ENCODE measurements at regions not wholly inside any gene's neighbourhood (a gene's known extent, or its start where the extent isn't known, plus 50 kb on each side); places are given as distances from the start of the nearest gene placed in this dataset.

- DNase-seq (ENCODE audit: low spot score) (no peak), ATAC-seq (no peak)
- Mint-ChIP-seq H3K4me3 (no peak overlapping the region), H3K27me3 (ENCODE audit: low read depth) (no peaks in the 10 kb centered on the region), H3K9me3 (0 out of 2 replicates have a peak, but pooled peaks cover 4% of the 10 kb centered on the region), H3K4me1 (no peaks in the 10 kb centered on the region), H3K36me3 (no peaks in the 10 kb centered on the region), H3K27ac (no peak overlapping the region)
- TF ChIP-seq NFYB (CRISPR knock-in tag; conservative IDR thresholded peaks at IDR 0.05; ENCODE audit: low read depth) = no peak
- no peak for TF ChIP-seq ZNF121 (CRISPR knock-in tag; IDR thresholded peaks at IDR 0.05)
- no peak for TF ChIP-seq EMX1 (CRISPR knock-in tag; IDR thresholded peaks at IDR 0.05)
- TF ChIP-seq IRF1 (CRISPR knock-in tag; IDR thresholded peaks at IDR 0.05) = no peak
- no peak for TF ChIP-seq TEAD4 (CRISPR knock-in tag; IDR thresholded peaks at IDR 0.05)
- CTCF ChIA-PET = no interaction called here
- POLR2A ChIA-PET = no interaction called here
These were observed 146.1 kb downstream of the MEX3B start for GRCh38 chr15:81899730-81900129.

- no peak overlapping the region for H3K4me3 Mint-ChIP-seq
- no peaks in the 10 kb centered on the region for H3K36me3 Mint-ChIP-seq
- no peaks in the 10 kb centered on the region for H3K27me3 Mint-ChIP-seq (ENCODE audit: low read depth)
- TF ChIP-seq CDX4 (CRISPR knock-in tag; IDR thresholded peaks at IDR 0.05; ENCODE audit: borderline replicate concordance) = no peak
- ChIA-PET POLR2A (interaction anchor here (0.7 kb wide), 1 partner anchor 15 kb away, joined by 6 read pairs; no protein-coding TSS in a partner anchor), CTCF (no interaction called here)
- no peak for DNase-seq (ENCODE audit: low spot score)
- H3K27ac Mint-ChIP-seq = no peak overlapping the region
- 0 out of 2 replicates have a peak, but pooled peaks cover 4% of the 10 kb centered on the region for H3K9me3 Mint-ChIP-seq
- 0 out of 2 replicates have a peak, but pooled peaks cover under 1% of the 10 kb centered on the region for H3K4me1 Mint-ChIP-seq
- no peak for ATAC-seq
These were observed 146.8 kb downstream of the MEX3B start for GRCh38 chr15:81899024-81899423.

- no peak overlapping the region for H3K4me3 Mint-ChIP-seq
- no peaks in the 10 kb centered on the region for H3K36me3 Mint-ChIP-seq
- H3K27ac Mint-ChIP-seq = no peak overlapping the region
- ATAC-seq = no peak
- no peak for DNase-seq (ENCODE audit: low spot score)
- ChIA-PET POLR2A (no interaction called here), CTCF (interaction anchor here (0.6 to 1.8 kb wide), 2 partner anchors 84 to 136 kb away, joined by 4 to 6 read pairs; no protein-coding TSS in a partner anchor)
- peaks cover 3% of the 10 kb centered on the region; the same call in 1 of the 2 replicates for H3K4me1 Mint-ChIP-seq
- H3K27me3 Mint-ChIP-seq (ENCODE audit: low read depth) = no peaks in the 10 kb centered on the region
- no peaks in the 10 kb centered on the region for H3K9me3 Mint-ChIP-seq
- TF ChIP-seq AFF4 (CRISPR knock-in tag; IDR thresholded peaks at IDR 0.05; ENCODE audit: borderline replicate concordance) (no peak), CREB1 (CRISPR knock-in tag; IDR thresholded peaks at IDR 0.05) (no peak), MLX (CRISPR knock-in tag; IDR thresholded peaks at IDR 0.05) (no peak), ERG (CRISPR knock-in tag; IDR thresholded peaks at IDR 0.05) (no peak), RORB (CRISPR knock-in tag; IDR thresholded peaks at IDR 0.05) (no peak), PREB (CRISPR knock-in tag; IDR thresholded peaks at IDR 0.05; ENCODE audit: borderline replicate concordance) (no peak), ZNF416 (CRISPR knock-in tag; IDR thresholded peaks at IDR 0.05) (no peak), HMGA2 (CRISPR knock-in tag; IDR thresholded peaks at IDR 0.05) (no peak), TCF7 (CRISPR knock-in tag; IDR thresholded peaks at IDR 0.05; ENCODE audit: low read depth) (no peak), FOXP1 (CRISPR knock-in tag; IDR thresholded peaks at IDR 0.05; ENCODE audit: borderline replicate concordance) (no peak), E2F4 (CRISPR knock-in tag; IDR thresholded peaks at IDR 0.05; ENCODE audit: borderline replicate concordance, low read depth) (no peak), CBFB (CRISPR knock-in tag; IDR thresholded peaks at IDR 0.05; ENCODE audit: low read depth) (no peak), STAT6 (CRISPR knock-in tag; conservative IDR thresholded peaks at IDR 0.05; ENCODE audit: low read depth) (no peak)
These were observed 148.7 kb downstream of the MEX3B start for GRCh38 chr15:81897057-81897677.
